PFSK-1 (cell line): ENCODE measurements at regions not wholly inside any gene's neighbourhood (a gene's known extent, or its start where the extent isn't known, plus 50 kb on each side); places are given as distances from the start of the nearest gene placed in this dataset.

Source experiments
- FOXP2 ChIP-seq: optimal IDR thresholded peaks from 2 replicates; pipeline ENCODE3; 2011; ENCODE audit warnings: borderline replicate concordance, control low read depth, inconsistent platforms; ENCODE audit not compliant: insufficient read depth; ENCODE audit errors: extremely low read length, extremely low read depth
- POLR2AphosphoS5 ChIP-seq: IDR thresholded peaks from 2 replicates; pipeline ENCODE4 v1.6.1; 2012; ENCODE audit warnings: low read depth, mild to moderate bottlenecking, control low read depth, low read length, moderate library complexity
- REST ChIP-seq, 2 experiments: IDR thresholded peaks; 2 replicates each; pipeline versions ENCODE4 v1.6.1 to v1.8.0; 2011 to 2012; ENCODE audit warnings: low read depth in 2 of 2, low read length in 2 of 2, control low read depth in 1 of 2, inconsistent platforms in 1 of 2, mild to moderate bottlenecking in 1 of 2, moderate library complexity in 1 of 2; ENCODE audit not compliant: insufficient read depth in 1 of 2
- SIN3A ChIP-seq: IDR thresholded peaks from 2 replicates; pipeline ENCODE4 v1.6.1; 2012; ENCODE audit warnings: mild to moderate bottlenecking, low read length, moderate library complexity, borderline replicate concordance; ENCODE audit not compliant: insufficient read depth
- TAF1 ChIP-seq: IDR thresholded peaks from 2 replicates; pipeline ENCODE4 v1.6.1; 2012; ENCODE audit warnings: low read length, control low read depth, borderline replicate concordance; ENCODE audit not compliant: insufficient read depth

DNA sequence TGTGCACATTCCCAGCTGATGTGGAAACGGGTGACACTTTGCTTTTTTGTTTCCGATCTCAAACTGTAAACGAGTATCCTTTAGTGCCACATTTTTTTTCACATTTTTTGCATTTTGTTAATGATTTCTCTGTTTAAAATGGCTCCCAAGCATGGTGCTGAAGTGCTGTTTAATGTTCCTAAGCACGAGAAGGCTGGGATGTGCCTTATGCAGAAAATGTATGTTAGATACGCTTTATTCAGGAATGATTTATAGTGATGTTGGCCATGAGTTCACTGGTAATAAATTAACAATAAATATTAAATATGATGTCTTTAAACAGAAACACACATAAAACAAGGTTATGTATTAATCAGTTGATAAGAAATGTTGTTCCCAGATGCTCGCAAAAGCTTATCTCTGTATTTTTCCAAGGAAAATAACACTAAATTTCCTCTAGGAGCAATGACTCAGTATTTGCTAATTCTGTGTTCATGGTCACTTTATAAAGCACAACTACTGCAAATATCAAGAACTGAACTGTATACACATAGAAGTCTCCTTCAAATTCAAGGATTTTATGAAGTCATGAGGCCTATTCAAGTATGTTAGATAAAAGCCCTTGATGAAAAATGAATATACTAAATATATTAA is 305.9 kb upstream of the SMIM30 start:
- TF ChIP-seq POLR2AphosphoS5 (no peak), FOXP2 (no peak), TAF1 (no peak), REST (IDR thresholded peaks at IDR 0.05; ENCODE audit: insufficient read depth in 1 of 2, low read depth in 2 of 2, low read length in 2 of 2) (no peak), SIN3A (no peak)

DNA sequence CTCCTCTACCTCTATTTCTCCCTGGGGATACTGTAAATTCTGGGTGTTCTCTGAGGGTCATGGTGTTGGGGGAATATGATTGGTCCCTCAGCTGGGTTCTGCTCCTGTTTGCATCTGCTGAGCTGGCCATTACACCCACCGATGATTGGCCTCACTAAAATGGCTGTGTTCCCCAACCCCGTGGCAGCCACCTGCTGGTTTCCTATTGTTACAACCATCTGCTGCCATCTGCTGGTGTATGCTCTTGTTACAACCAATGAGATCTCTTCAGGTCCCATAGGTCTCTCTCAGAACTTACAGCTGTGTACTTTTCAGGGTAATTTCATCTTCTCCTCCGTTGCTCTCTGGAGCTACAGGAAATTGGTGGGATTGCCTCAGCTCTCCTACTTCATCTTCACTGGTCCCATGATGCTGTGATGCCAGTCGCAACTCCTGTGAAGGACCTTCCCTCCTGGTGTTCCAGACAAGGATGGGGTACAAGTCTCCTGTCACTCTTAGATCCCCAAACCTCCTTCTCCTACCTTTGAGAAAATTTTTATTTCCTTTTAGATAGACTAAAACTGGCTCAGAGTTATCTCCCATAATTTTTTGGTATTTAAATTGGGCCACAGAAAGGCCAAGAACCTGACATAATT is 303.5 kb upstream of the SMIM30 start:
- TF ChIP-seq FOXP2 = no peak
- no peak for TF ChIP-seq SIN3A
- TF ChIP-seq POLR2AphosphoS5 = no peak
- no peak for TF ChIP-seq REST (IDR thresholded peaks at IDR 0.05; ENCODE audit: insufficient read depth in 1 of 2, low read depth in 2 of 2, low read length in 2 of 2)
- no peak for TF ChIP-seq TAF1

- TF ChIP-seq FOXP2 (no peak), REST (IDR thresholded peaks at IDR 0.05; ENCODE audit: insufficient read depth in 1 of 2, low read depth in 2 of 2, low read length in 2 of 2) (no peak), POLR2AphosphoS5 (no peak), TAF1 (no peak), SIN3A (no peak)
These were observed 296.2 kb upstream of the SMIM30 start for GRCh38 chr7:113414401-113415035.

DNA sequence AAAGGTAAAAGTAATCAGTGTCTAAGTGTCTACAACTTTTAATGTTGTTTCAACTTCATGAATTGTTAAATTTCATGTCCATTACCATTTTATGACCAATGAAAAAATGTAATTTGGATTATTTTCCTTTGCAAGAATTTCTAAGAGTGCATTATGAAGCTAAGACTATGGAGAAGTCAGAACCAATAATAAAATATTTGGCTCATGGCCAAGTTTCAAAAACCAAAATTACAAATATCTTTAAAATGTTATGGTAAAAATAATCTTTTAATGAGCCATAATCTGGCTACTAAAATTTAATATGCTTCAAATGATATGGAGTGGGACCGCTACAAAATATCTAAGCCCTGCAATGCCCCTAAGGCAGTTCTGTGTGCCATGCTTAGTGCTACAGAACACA is 294.1 kb upstream of the SMIM30 start:
- TF ChIP-seq REST (IDR thresholded peaks at IDR 0.05; ENCODE audit: insufficient read depth in 1 of 2, low read depth in 2 of 2, low read length in 2 of 2) = no peak

DNA sequence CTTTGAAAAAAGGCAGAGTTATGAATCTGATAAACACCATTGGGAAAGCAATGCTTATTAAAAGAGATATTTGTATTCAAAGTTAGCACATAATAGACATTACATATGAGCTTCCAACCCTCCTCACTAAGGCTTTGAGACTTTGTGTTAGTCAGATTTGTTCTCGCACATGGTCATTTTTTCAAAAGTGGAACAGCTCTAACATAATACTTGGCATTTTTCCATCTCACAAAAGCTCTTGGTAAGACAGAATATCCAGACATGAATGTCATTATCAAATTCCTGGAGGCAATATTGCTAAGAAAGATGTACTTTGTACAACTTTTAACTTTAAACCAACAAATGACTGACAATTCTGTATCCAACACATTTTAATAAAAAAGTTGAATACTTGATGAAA is 292.4 kb upstream of the SMIM30 start:
- no peak for TF ChIP-seq REST (IDR thresholded peaks at IDR 0.05; ENCODE audit: insufficient read depth in 1 of 2, low read depth in 2 of 2, low read length in 2 of 2)
- TF ChIP-seq FOXP2 = no peak
- TF ChIP-seq SIN3A = no peak
- TF ChIP-seq POLR2AphosphoS5 = no peak
- no peak for TF ChIP-seq TAF1
